DMS 273 treated with DMSO at 0.1 percent for 48 hours (cell line): ENCODE measurements at regions not wholly inside any gene's neighbourhood (a gene's known extent, or its start where the extent isn't known, plus 50 kb on each side); places are given as distances from the start of the nearest gene placed in this dataset.
"Not testable (repeated sequence)": the region's sequence is repeated elsewhere in the genome, so short reads cannot be mapped to it uniquely, and the experiment has no call there.

Experiments
- DNase-seq: peaks from one replicate; lab custom pipeline; 2025; lab: John Stamatoyannopoulos, UW

- no peak for DNase-seq
Measured at GRCh38 chr6:167735084-167735950, 91.4 kb upstream of the AFDN start.

- no peak for DNase-seq
Measured at GRCh38 chr6:167735951-167736288, 90.8 kb upstream of the AFDN start.

- DNase-seq, result no peak
Measured at GRCh38 chr6:167736486-167737204, 90.1 kb upstream of the AFDN start.

- DNase-seq, result no peak
Measured at GRCh38 chr6:167737205-167737830, 89.4 kb upstream of the AFDN start.

GRCh38 chr6:167738386-167738785 lies 88.3 kb upstream of the AFDN start:
- DNase-seq, result no peak

GRCh38 chr6:167739721-167740475 lies 86.8 kb upstream of the AFDN start:
- DNase-seq, result no peak

- DNase-seq, result no peak
Measured at GRCh38 chr6:167742719-167743303, 83.9 kb upstream of the AFDN start.

GRCh38 chr6:167744681-167745669 lies 81.7 kb upstream of the AFDN start:
- DNase-seq, result no peak

- DNase-seq, result no peak
Measured at GRCh38 chr6:167745670-167746389, 80.9 kb upstream of the AFDN start.

GRCh38 chr6:167746390-167746907 lies 80.3 kb upstream of the AFDN start:
- DNase-seq, result no peak

- DNase-seq, result no peak
Measured at GRCh38 chr6:167746975-167747374, 79.7 kb upstream of the AFDN start.

GRCh38 chr6:167747645-167748044 lies 79.1 kb upstream of the AFDN start:
- no peak for DNase-seq

- no peak for DNase-seq
Measured at GRCh38 chr6:167748046-167748445, 78.7 kb upstream of the AFDN start.

GRCh38 chr6:167748458-167749379 lies 78.0 kb upstream of the AFDN start:
- no peak for DNase-seq

- no peak for DNase-seq
Measured at GRCh38 chr6:167750956-167751358, 75.8 kb upstream of the AFDN start.

GRCh38 chr6:167751579-167752115 lies 75.1 kb upstream of the AFDN start:
- DNase-seq, result no peak

- not testable (repeated sequence) for DNase-seq
Measured at GRCh38 chr6:167753281-167753680, 73.4 kb upstream of the AFDN start.

GRCh38 chr6:167754691-167755090 lies 72.0 kb upstream of the AFDN start:
- no peak for DNase-seq
